Stimulated activated CD8-positive, alpha-beta memory T cell treated with anti-CD3 and anti-CD28 coated beads, Interleukin-4, amount 100 ng/mL, for 24 hours (primary cell): ENCODE measurements at regions not wholly inside any gene's neighbourhood (a gene's known extent, or its start where the extent isn't known, plus 50 kb on each side); places are given as distances from the start of the nearest gene placed in this dataset.
"Not testable (repeated sequence)": the region's sequence is repeated elsewhere in the genome, so short reads cannot be mapped to it uniquely, and the experiment has no call there.

Experiments used
- DNase-seq: peaks from one replicate; pipeline ENCODE4 v3.0.0-alpha.2; 2020; ENCODE audit warnings: low read depth

DNA sequence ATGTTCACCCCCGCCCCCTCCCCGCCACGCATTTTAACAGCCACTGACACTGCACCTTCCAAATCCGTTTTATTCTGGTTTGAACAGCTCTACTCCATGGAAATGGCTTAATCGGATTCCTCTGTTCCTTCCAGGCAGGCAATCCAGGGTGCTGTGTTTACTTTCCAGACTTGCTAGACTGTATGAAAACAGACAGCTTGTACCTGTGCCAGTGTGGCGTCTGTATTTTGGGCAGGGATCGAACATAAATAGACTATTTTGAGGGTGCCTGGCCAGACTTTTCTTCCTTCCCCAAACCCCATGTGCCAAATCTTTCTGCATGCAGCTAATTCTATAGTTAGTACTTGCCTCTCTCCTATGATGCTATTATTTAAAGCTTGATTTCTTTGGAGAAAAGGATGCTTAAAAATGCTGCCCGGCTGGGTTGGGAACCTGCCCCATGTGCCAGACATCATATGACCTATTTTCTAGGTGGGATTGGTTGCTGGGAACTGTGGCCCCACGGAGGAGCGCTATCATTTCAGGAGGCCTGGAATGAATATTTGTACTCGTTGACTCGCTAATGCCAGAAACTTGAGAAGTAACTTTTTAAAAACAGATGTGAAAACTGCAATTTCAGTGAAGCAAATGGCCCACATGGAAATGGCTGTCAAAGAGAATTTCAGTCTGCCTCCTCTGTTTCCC lies 814.8 kb downstream of the BRD1 start:
- DNase-seq, result no peak

DNA sequence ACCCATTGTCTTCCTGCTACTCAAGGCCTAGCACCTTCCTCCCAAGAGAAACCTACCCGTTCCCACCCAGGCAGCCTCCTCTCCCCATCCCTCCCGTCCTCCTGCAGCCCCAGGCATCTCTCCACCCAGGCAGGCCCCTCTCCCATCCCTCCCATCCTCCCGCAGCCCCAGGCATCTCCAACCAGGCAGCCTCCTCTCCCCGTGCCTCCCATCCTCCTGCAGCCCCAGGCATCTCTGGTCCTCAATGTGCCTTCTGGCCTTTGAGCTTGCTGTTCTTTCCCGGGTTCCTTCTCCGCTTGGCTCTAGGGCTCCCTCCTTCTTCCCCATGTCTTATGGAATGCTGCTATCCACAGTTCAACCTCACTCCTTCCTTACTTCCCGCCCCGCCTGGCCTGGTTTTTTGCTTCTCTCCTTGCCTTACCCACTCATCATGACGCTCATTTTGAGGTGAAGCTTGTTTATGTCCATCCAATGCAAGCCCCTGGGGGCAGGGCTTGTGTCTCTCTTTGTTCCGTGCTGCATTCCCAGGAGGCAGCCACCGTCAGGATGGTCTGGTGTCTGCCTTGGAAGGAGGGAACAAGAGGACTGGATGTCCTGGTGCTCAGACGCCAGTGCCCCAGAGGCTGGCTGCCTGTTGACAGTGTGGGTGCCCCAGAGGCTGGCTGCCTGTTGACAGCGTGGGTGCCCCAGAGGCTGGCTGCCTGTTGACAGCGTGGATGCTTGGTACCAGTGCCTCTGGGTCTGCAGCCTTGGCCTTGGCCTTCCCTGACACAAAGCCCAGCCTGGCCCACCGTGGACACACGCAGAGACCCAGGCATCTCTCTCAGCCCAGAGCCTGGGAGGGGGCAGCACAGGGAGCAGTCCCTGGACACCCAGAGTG lies 815.7 kb downstream of the BRD1 start:
- DNase-seq, result no peak

GRCh38 chr22:49011379-49011768 lies 816.3 kb downstream of the BRD1 start:
- DNase-seq, result no peak

DNA sequence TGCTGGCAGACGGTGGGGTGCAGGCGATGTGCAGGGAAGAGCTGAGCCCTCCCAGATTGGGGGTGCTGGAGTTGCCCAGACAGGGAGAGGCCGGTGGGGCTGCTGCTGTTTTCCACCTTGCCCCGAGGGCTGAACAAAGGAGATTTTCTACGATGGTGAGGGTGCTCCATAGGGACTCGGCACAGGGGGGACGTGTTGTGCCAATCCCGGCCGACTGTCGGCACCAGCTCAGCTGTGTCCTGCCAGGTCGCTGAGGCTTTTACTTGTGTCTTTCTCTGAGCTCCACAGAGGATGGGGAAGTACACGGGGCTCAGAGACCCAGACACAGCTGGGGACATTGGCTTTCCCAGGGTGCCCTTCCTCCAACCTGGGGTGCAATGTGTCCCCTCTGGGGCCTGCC lies 816.8 kb downstream of the BRD1 start:
- DNase-seq, result no peak

GRCh38 chr22:49010070-49010863 lies 817.4 kb downstream of the BRD1 start:
- DNase-seq, result no peak

- no peak for DNase-seq
Observed at GRCh38 chr22:49009359-49010063, 818.2 kb downstream of the BRD1 start.

- no peak for DNase-seq
Observed at GRCh38 chr22:49008682-49009235, 818.9 kb downstream of the BRD1 start.

GRCh38 chr22:49007013-49007653 lies 820.5 kb downstream of the BRD1 start:
- DNase-seq, result no peak

- DNase-seq, result no peak
Observed at GRCh38 chr22:49006207-49007012, 821.3 kb downstream of the BRD1 start.

DNA sequence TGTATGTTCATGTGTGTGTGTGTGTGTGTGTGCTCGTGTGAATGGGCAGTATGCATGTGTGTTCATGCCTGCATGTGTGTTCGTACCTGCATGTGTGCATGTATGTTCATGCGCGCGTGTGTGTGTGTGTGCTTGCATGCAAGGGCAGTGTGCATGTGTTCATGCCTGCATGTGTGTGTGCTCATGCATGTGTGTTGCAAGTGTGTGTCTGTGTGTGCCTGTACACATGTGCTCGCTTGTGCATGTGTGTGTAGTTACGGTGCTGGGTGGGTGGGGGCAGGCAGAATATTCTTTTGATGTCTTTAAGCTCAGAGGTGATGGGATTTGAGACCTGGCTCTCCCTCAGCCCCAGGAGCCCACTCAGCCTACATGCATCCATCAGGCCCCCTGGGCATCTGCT lies 822.1 kb downstream of the BRD1 start:
- no peak for DNase-seq

DNA sequence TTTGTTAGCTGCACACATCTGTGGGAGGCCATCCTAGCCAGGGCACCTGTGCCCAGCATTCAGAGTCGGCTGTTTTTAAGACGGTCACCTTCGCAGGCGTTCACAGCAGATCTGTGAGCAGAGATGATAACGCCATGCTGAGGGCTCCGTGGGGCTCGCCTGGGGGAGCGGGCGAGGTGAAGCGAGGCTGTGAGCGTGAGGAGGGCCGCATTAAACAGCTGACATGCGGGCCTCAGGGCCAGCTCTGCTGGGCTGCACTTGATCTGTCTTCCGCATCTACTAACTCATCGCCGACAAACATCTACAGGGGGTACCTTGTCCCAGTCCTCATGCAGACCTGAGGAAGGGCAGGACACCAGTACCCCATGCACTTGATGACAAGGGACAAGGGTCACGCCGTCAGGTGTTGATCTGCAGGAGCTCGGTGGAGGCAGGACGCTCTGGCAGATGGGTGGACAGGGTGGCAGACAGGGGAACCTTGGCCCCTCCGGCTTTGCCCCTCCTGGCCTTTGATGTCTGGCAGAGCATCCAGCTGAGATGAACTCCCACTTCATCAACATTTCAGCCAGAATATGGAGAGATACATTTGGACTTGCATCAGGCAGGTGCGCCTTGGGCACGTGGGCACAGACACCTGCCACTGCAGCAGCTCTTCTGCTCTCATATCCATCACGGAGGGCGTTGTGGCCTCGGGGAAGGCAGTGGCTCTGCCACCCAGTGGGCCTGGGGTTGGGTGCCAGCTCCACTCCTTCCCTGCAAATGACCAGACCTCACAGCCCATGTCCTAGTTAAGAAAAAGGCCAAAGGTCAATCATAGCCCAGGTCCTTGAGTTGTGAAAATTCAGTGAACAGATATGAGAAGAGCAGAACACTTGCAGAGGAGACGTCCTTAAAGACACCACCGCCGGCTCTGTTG lies 822.9 kb downstream of the BRD1 start:
- DNase-seq, result no peak

DNA sequence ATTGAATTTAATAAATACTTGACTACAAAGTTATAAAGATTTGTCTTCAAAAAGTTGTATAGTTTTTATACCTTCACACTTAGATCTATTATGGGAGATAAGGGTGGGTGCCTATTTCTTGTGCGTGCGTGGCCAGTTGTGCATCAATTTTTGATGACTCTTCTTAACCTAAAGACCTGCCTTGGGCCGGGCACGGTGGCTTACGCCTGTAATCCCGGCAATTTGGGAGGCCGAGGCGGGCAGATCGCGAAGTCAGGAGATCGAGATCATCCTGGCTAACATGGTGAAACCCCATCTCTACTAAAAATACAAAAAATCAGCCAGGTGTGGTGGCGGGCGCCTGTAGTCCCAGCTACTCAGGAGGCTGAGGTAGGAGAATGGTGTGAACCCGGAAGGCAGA lies 830.1 kb downstream of the BRD1 start:
- DNase-seq, result not testable (repeated sequence)

DNA sequence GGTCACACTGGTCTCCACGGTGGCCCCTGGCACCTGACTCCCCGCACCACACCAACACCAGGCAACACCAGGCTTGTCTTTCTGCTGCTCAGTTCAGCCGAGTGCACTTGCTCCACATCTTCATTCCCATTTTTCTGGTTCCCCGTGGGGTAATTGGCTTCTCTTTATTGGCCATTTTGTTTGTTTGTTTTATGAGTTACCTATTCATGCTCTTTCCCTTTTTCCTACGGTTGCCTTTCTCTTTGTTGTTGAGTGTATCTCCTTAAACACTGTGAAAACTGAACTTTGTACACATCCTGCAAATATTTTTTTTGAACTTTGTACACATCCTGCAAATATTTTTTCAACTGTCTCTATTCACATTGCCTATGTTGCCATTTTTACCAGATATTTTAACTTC lies 834.0 kb downstream of the BRD1 start:
- no peak for DNase-seq

DNA sequence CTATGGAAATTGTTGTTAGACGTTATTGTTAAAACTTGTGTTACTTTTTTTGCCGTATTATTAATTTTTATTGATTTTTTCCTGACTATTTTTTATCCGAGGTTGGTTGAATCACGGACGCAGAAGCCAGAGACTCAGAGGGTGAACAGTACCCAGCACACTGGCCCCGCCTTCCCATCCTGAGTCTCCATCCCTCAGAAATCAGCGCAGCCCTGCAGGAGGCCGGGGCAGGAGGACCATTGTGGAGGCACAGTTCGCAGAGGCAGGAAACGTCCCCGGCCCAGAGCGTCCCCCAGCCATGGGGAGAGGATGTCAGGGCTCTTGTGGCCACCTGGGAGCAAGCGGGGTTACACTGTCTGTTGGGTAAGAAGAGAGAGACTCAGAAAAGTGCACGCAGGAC lies 843.0 kb downstream of the BRD1 start:
- no peak for DNase-seq

DNA sequence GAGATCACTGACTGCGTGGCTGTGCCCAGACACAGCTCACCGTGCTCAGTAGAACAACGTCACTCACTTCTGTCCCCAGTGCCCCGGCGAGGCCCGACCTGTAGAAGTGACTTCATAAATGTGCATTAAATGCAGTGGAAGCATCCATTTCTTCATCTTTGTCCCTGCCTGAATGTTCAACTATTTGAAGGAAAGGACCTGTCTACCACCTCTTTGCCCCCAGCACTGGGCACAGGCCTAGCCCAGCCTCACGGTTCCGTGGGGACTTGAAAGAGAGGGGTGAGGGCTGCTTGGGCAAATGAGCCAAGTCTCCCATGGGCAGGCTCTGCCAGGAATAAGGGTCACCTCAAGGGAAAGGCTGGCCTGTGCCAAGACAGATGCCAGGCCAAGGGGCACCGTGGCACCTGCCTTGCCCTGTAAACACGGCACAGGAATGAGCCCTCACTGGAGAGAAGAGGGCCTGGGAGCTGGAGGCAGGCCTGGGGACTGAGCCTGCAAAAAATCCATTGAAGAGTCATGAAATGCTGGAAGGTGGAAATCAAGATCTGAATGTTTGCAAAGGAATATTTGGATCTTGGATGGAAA lies 845.3 kb downstream of the BRD1 start:
- no peak for DNase-seq

DNA sequence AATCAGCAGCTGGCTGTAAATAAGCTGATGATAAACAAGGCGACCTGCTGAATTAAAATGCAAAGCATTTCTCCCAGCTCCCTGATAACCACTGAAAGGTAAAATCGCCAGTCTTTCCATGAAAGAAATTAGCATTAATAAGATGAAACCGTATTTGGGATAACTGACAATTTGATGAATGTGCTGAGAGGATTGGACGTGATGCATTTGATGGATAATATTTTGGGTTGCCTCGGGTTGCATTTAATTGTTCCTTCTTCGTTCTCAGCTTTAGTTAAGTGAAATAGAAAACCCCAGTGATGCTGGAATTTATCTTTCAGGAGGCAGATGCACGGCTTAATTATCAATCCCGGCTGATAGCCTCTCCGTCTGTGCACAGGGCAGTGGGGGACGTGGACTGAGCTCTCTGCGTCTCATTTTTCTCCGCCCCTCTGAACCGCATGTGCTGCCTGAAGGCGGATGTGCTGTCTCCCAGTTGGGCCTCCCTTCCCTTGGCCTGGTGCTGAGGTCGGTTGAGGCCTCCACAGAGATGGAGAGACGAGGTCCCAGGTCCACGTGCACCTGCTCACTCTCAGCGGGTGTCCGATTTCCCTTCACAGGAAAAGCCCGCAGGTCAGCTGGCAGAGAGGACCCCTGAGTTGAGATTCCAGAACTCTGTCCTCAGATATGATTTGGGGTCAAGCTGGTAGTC lies 846.2 kb downstream of the BRD1 start:
- DNase-seq, result no peak

DNA sequence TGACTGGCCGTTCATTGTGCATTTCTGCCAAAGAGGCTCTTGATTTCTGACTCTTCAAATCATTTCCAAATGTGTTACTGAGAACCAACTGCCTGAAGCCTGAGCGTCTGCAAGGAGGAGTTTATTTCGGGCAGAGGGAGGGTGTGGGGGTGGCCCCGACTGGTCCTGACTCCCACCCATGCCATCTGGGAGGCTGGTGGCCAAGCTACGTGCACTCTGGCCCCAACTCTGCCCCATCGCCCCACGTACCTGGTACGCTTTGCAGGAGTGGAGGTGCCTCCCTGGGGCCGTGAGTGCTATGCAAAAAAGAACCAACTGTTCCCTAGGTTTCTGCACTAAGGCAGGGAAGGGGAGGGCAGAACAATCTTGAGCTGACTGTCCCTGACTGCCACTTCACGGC lies 846.8 kb downstream of the BRD1 start:
- no peak for DNase-seq

GRCh38 chr22:48980409-48980808 lies 847.3 kb downstream of the BRD1 start:
- DNase-seq, result no peak
